Left renal cortex interstitium (tissue), 4 donors: ENCODE measurements at regions not wholly inside any gene's neighbourhood (a gene's known extent, or its start where the extent isn't known, plus 50 kb on each side); places are given as distances from the start of the nearest gene placed in this dataset.

Experiments
- DNase-seq, 4 donors: peaks; one replicate each; pipeline ENCODE4 v3.0.0-alpha.2; 2013; ENCODE audit warnings: low read depth in 4 of 4, low spot score in 2 of 4, missing footprints in 1 of 4

DNA sequence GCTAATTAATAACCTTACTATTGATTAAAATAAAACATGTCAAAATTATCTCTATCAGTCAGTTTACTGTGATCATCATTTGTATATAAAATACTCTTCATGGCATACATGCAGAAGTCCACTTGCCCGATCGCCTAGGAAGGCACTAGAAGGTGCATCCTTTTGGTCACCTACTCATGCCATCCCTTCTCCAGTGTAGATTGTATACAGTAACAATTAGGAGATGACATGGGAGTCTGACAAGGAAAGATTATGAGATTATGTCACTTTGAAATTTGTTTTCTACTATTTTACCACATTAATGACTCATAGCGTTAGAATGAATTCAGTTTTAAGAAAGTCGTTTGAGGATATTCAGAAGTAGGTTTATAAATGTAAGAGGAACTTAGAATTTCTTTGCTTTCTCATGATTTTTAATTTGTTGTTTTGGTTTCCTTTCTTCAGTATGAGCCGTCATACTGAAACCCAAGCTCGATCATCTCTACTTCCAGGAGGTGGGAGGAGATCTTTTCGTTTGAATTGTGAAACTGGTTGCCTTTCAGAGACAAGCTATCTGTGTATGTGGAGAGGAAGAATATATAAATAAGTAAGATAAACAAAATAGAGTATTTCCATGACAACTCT is 51.1 kb upstream of the UNC5C start:
- DNase-seq: no peak
